Endothelial cell of umbilical vein (primary cell): ENCODE measurements at regions not wholly inside any gene's neighbourhood (a gene's known extent, or its start where the extent isn't known, plus 50 kb on each side); places are given as distances from the start of the nearest gene placed in this dataset.

Source experiments
- BruUV-seq: library from RNA; stranded (reverse); fragments of 400-500 nt; replicated peaks from 2 replicates; lab custom pipeline; 2021; lab: Mats Ljungman, UMichigan
- CTCF ChIA-PET: fragments of 300-600, 350-600 bp; sonication (Branson Sonifier 250); formaldehyde crosslinking; loops from one replicate; lab custom pipeline; 2021; ENCODE audit warnings: antibody characterized with exemption, inconsistent platforms; lab: Charles Lee
- POLR2A ChIA-PET: fragments of 300-600, 350-600 bp; sonication (Branson Sonifier 250); formaldehyde crosslinking; loops from one replicate; lab custom pipeline; 2021; ENCODE audit warnings: antibody characterized with exemption, inconsistent platforms; lab: Charles Lee
- DNase-seq: peaks from one replicate; pipeline ENCODE4 v3.0.0-alpha.2; 2011; ENCODE audit warnings: low read depth, low spot score
- FAIRE-seq: peaks from 2 replicates; lab custom pipeline; 2011; peaks lifted over from hg19 to GRCh38; lab: Jason Lieb, UNC
- H2AFZ ChIP-seq: 2 replicates; pipeline ENCODE4 v1.6.0; 2012; ENCODE audit warnings: low read depth, low read length, control low read depth, inconsistent platforms
- H3K27ac ChIP-seq: 2 replicates; pipeline ENCODE4 v1.5.1; 2011; ENCODE audit warnings: low read depth, mild to moderate bottlenecking, control low read depth, low read length, moderate library complexity; ENCODE audit not compliant: insufficient read depth
- H3K27me3 ChIP-seq, 2 experiments: 2 replicates each; pipeline versions ENCODE4 v1.6.0 to v1.6.1; 2011; ENCODE audit warnings: low read length in 2 of 2, mixed read lengths in 1 of 2; ENCODE audit not compliant: control insufficient read depth in 2 of 2, insufficient read depth in 2 of 2
- H3K36me3 ChIP-seq, 2 experiments: 2 replicates in 1 of 2; 3 replicates in 1 of 2; pipeline ENCODE4 v1.5.1; 2011; ENCODE audit warnings: low read length in 2 of 2, mild to moderate bottlenecking in 1 of 2, moderate library complexity in 1 of 2; ENCODE audit not compliant: control insufficient read depth in 2 of 2, insufficient read depth in 2 of 2; ENCODE audit errors: extremely low read depth in 1 of 2
- H3K4me1 ChIP-seq: 3 replicates; pipeline ENCODE4 v1.5.1; 2011; ENCODE audit warnings: mild to moderate bottlenecking, low read length; ENCODE audit not compliant: control insufficient read depth, insufficient read depth; ENCODE audit errors: extremely low read depth
- H3K4me2 ChIP-seq: 2 replicates; pipeline ENCODE4 v1.6.1; 2011; ENCODE audit warnings: low read length, control low read depth, mixed read lengths; ENCODE audit not compliant: insufficient read depth
- H3K4me3 ChIP-seq, 3 experiments: fragments of 200-600 bp in 1 of 3; sonication (generic), shearing (Covaris generic) in 1 of 3; replicated peaks in 1 of 3; 2 replicates each; pipeline ENCODE4 v1.5.1; 2011 to 2016; ENCODE audit warnings: control low read depth in 3 of 3, low read length in 3 of 3, mild to moderate bottlenecking in 2 of 3, inconsistent platforms in 1 of 3, low read depth in 1 of 3, moderate library complexity in 1 of 3; ENCODE audit not compliant: insufficient read depth in 1 of 3
- H3K79me2 ChIP-seq: 2 replicates; pipeline ENCODE4 v1.6.0; 2012; ENCODE audit warnings: low read length, inconsistent platforms; ENCODE audit not compliant: control insufficient read depth, insufficient read depth
- H3K9ac ChIP-seq: replicated peaks from 2 replicates; pipeline ENCODE3; 2011; ENCODE audit warnings: low read length, control low read depth; ENCODE audit not compliant: insufficient read depth; ENCODE audit errors: extremely low read depth
- H3K9me1 ChIP-seq: replicated peaks from 3 replicates; pipeline ENCODE4 v1.6.0; 2011; ENCODE audit warnings: mild to moderate bottlenecking, low read length; ENCODE audit not compliant: control insufficient read depth, insufficient read depth; ENCODE audit errors: extremely low read depth
- H3K9me3 ChIP-seq: replicated peaks from 2 replicates; pipeline ENCODE4 v1.5.1; 2012; ENCODE audit warnings: low read length, inconsistent platforms; ENCODE audit not compliant: control insufficient read depth, insufficient read depth
- H4K20me1 ChIP-seq: replicated peaks from 2 replicates; pipeline ENCODE3; 2011; ENCODE audit warnings: mild to moderate bottlenecking, low read length; ENCODE audit not compliant: control insufficient read depth, insufficient read depth; ENCODE audit errors: extremely low read depth
- FOS ChIP-seq: IDR thresholded peaks from 2 replicates; pipeline ENCODE4 v1.6.1; 2011; ENCODE audit warnings: mild to moderate bottlenecking, low read length, moderate library complexity, borderline replicate concordance; ENCODE audit not compliant: insufficient read depth
- GATA2 ChIP-seq: IDR thresholded peaks from 2 replicates; pipeline ENCODE4 v1.7.0; 2011; ENCODE audit warnings: low read depth, mild to moderate bottlenecking, moderate library complexity, mixed read lengths, low read length; ENCODE audit not compliant: insufficient read length, insufficient read depth
- JUN ChIP-seq: IDR thresholded peaks from 2 replicates; pipeline ENCODE4 v1.6.1; 2011; ENCODE audit warnings: borderline replicate concordance, low read depth; ENCODE audit not compliant: insufficient read length, insufficient read depth
- MYC ChIP-seq: IDR thresholded peaks from one replicate; pipeline ENCODE4 v1.6.1; 2011; ENCODE audit warnings: mild to moderate bottlenecking, low read depth, low read length
- POLR2A ChIP-seq: IDR thresholded peaks from 2 replicates; pipeline ENCODE4 v1.6.1; 2012; ENCODE audit warnings: low read depth, mild to moderate bottlenecking, control low read depth, low read length
- POLR2AphosphoS5 ChIP-seq: IDR thresholded peaks from 2 replicates; pipeline ENCODE4 v1.6.1; 2012; ENCODE audit warnings: low read depth, mild to moderate bottlenecking, control low read depth, low read length, moderate library complexity; ENCODE audit not compliant: insufficient read depth
- dilution Hi-C: fragments of 300-500 bp; cut with MboI; formaldehyde crosslinking; loops from one replicate; pipeline ENCODE4 v1.15.0; 2019; ENCODE audit warnings: low sequenced_read_pairs; ENCODE audit not compliant: extremely low pct_ligation_motif_present
- intact Hi-C: fragments of 100-400 bp; cut with micrococcal nuclease; formaldehyde crosslinking; loops from one replicate; pipeline ENCODE4 v1.10.0; 2022
- TF ChIP-seq, protein P1 (sequence below), 2 donors: IDR thresholded peaks; 1 replicate in 1 of 2; 2 replicates in 1 of 2; pipeline ENCODE4 v1.5.1; 2011; ENCODE audit warnings: low read length in 2 of 2, mild to moderate bottlenecking in 2 of 2, moderate library complexity in 2 of 2, control low read depth in 1 of 2, inconsistent platforms in 1 of 2, low read depth in 1 of 2; ENCODE audit not compliant: insufficient read depth in 1 of 2; ENCODE audit errors: extremely low read depth in 1 of 2
- TF ChIP-seq, protein P2 (sequence below): IDR thresholded peaks from 2 replicates; pipeline ENCODE4 v1.6.1; 2011; ENCODE audit not compliant: insufficient read depth, insufficient read length

DNA sequence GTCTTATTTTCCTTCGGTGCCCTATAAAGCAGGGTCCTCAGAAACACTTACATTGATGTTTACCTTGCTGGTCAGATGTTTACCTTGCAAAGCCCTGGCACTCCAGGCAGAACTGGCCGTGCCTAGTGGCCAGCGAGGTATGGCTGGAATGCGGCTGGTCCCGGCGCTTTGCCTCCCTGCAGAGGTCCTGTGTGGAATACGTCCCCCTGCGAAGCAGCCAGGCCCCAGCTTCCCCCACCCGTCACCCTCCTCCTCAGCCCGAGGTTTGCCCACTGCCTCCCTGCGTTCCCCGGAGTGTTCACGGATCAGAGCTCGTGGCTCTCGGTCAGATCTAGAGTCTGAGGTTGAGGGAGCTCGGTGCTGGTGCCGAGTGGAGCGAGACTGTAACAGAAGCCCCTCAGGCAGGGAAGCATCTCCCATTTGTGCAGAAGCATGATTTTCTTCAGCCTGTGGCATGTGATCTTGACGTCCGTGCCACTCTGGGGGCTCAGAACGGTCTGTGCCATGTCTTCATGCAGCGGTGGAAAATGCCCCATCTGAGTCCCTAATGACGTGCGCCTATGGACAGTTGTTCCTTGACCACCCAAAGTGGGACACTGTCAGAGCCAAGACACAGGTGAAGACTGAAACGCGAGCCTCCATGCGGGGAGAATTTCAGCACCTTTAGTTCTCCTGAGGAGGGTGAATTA, 54.8 kb upstream of the SOX1 start:
- Histone ChIP-seq H3K4me3 (no peak overlapping the region), H3K79me2 (no peaks in the 10 kb centered on the region), H2AFZ (no peak overlapping the region), H3K4me1 (no peaks in the 10 kb centered on the region), H3K9ac (no peak overlapping the region), H3K9me3 (peaks cover 8% of the 10 kb centered on the region), H3K27me3 (no peaks in the 10 kb centered on the region), H3K36me3 (no peaks in the 10 kb centered on the region), H3K4me2 (no peak overlapping the region), H3K27ac (no peak overlapping the region), H3K9me1 (no peaks in the 10 kb centered on the region), H4K20me1 (no peaks in the 10 kb centered on the region)
- BruUV-seq, result no TSS peak
- ChIA-PET CTCF (no interaction called here), POLR2A (no interaction called here)
- FAIRE-seq, result no peak
- TF ChIP-seq, protein P1, sequence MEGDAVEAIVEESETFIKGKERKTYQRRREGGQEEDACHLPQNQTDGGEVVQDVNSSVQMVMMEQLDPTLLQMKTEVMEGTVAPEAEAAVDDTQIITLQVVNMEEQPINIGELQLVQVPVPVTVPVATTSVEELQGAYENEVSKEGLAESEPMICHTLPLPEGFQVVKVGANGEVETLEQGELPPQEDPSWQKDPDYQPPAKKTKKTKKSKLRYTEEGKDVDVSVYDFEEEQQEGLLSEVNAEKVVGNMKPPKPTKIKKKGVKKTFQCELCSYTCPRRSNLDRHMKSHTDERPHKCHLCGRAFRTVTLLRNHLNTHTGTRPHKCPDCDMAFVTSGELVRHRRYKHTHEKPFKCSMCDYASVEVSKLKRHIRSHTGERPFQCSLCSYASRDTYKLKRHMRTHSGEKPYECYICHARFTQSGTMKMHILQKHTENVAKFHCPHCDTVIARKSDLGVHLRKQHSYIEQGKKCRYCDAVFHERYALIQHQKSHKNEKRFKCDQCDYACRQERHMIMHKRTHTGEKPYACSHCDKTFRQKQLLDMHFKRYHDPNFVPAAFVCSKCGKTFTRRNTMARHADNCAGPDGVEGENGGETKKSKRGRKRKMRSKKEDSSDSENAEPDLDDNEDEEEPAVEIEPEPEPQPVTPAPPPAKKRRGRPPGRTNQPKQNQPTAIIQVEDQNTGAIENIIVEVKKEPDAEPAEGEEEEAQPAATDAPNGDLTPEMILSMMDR (IDR thresholded peaks at IDR 0.05; ENCODE audit: extremely low read depth in 1 of 2, insufficient read depth in 1 of 2, low read depth in 1 of 2, low read length in 2 of 2), result no peak
- TF ChIP-seq JUN, result no peak
- no peak for TF ChIP-seq POLR2AphosphoS5
- no peak for TF ChIP-seq FOS
- no peak for TF ChIP-seq POLR2A
- TF ChIP-seq, protein P2, sequence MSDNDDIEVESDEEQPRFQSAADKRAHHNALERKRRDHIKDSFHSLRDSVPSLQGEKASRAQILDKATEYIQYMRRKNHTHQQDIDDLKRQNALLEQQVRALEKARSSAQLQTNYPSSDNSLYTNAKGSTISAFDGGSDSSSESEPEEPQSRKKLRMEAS, result no peak
- no peak for TF ChIP-seq GATA2
- no peak for TF ChIP-seq MYC
- dilution Hi-C loops, result no loop called here
- DNase-seq, result no peak
- intact Hi-C loops, result no loop called here
